ENCODE measurements at regions not wholly inside any gene's neighbourhood (a gene's known extent, or its start where the extent isn't known, plus 50 kb on each side); places are given as distances from the start of the nearest gene placed in this dataset.

- TF ChIP-seq CTCF (IDR thresholded peaks at IDR 0.05) (no peak), POLR2A (IDR thresholded peaks at IDR 0.05) (no peak)
These were observed 102.6 kb upstream of the ROPN1 start for GRCh38 chr3:124094496-124094895.

Data from Peyer's patch (tissue), 4 donors.